NCI-H187 (cell line): ENCODE measurements at regions not wholly inside any gene's neighbourhood (a gene's known extent, or its start where the extent isn't known, plus 50 kb on each side); places are given as distances from the start of the nearest gene placed in this dataset.

ENCODE experiments used
- DNase-seq, 2 experiments: peaks; one replicate each; lab custom pipeline; 2025; lab: John Stamatoyannopoulos, UW

GRCh38 chr2:221050020-221050795 lies 521.9 kb downstream of the EPHA4 start:
- DNase-seq: no peak

- DNase-seq: no peak
Measured at GRCh38 chr2:221051162-221051561, 520.9 kb downstream of the EPHA4 start.

GRCh38 chr2:221060376-221060775 lies 511.7 kb downstream of the EPHA4 start:
- DNase-seq: no peak

- DNase-seq: no peak
Measured at GRCh38 chr2:221063568-221063967, 508.5 kb downstream of the EPHA4 start.

GRCh38 chr2:221064058-221064854 lies 507.8 kb downstream of the EPHA4 start:
- no peak for DNase-seq

- no peak for DNase-seq
Measured at GRCh38 chr2:221064880-221065279, 507.2 kb downstream of the EPHA4 start.

- DNase-seq: no peak
Measured at GRCh38 chr2:221068123-221068522, 504.0 kb downstream of the EPHA4 start.

GRCh38 chr2:221070106-221070505 lies 502.0 kb downstream of the EPHA4 start:
- no peak for DNase-seq

- DNase-seq: no peak
Measured at GRCh38 chr2:221073326-221074049, 498.6 kb downstream of the EPHA4 start.

GRCh38 chr2:221074238-221074637 lies 497.9 kb downstream of the EPHA4 start:
- no peak for DNase-seq

GRCh38 chr2:221075203-221075602 lies 496.9 kb downstream of the EPHA4 start:
- no peak for DNase-seq

GRCh38 chr2:221077251-221077650 lies 494.9 kb downstream of the EPHA4 start:
- no peak for DNase-seq

- no peak for DNase-seq
Measured at GRCh38 chr2:221077799-221078198, 494.3 kb downstream of the EPHA4 start.

GRCh38 chr2:221085341-221085900 lies 486.7 kb downstream of the EPHA4 start:
- no peak for DNase-seq

GRCh38 chr2:221085936-221086335 lies 486.2 kb downstream of the EPHA4 start:
- DNase-seq: no peak

GRCh38 chr2:221087779-221088178 lies 484.3 kb downstream of the EPHA4 start:
- no peak for DNase-seq

GRCh38 chr2:221088506-221088905 lies 483.6 kb downstream of the EPHA4 start:
- no peak for DNase-seq

GRCh38 chr2:221095356-221095755 lies 476.7 kb downstream of the EPHA4 start:
- no peak for DNase-seq

- no peak for DNase-seq
Measured at GRCh38 chr2:221096706-221097567, 475.2 kb downstream of the EPHA4 start.

- DNase-seq: no peak
Measured at GRCh38 chr2:221097568-221097915, 474.6 kb downstream of the EPHA4 start.

GRCh38 chr2:221097949-221098348 lies 474.2 kb downstream of the EPHA4 start:
- no peak for DNase-seq
